ENCODE measurements at regions not wholly inside any gene's neighbourhood (a gene's known extent, or its start where the extent isn't known, plus 50 kb on each side); places are given as distances from the start of the nearest gene placed in this dataset.

DNA sequence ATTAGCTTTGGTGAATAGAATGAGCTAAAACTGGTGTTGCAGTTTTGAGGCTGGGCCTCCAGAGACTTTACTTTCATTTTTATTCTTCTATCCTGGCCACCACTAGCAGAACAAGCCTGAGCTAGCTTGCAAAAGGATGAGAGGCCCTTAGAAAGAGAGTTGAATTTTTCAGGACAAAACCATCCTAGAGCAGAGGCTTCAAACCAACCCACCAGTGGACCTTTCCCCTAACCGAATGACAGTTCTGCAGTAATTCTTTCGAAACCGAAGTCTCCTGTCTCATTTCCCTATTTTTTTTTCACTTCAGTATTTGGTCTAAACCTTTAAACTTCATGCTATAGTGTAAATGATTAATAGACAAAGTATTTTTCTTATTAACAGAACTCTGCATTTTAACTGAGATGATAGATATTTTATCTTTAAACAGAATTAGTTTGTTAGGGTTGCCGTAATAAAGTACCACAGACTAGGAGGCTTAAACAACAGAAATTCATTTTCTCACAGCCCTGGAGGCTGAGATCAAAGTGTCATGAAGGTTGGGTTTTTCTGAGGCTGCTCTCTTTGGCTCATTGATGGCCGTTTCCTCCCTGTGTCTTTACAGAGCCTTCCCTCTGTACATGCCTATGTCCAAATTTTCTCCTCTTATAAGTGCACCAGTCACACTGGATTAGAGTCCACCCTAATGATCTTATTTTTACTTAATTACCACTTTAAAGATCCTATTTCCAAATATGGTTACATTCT, 80.6 kb upstream of the PAK5 start:
- DNase-seq (ENCODE audit: low read depth): no peak

DNA sequence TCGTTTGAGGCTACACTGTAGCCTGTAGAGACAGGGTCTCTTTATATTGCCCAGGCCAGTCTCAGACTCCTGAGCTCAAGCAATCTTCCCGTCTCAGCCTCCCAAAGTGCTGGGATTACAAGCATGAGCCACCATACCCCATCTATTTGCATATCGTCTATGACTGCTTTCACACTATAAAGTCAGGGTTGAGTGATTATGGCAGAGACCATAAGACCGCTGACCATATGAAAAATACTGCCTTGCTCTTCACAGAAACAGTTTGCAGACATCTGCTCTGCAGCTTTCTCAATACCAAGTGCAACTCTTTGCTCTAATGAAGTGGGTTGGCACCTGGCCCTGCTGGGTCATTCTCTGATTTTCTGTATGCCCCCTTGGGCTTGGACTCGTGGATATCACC, 79.5 kb upstream of the PAK5 start:
- no peak for DNase-seq (ENCODE audit: low read depth)

DNA sequence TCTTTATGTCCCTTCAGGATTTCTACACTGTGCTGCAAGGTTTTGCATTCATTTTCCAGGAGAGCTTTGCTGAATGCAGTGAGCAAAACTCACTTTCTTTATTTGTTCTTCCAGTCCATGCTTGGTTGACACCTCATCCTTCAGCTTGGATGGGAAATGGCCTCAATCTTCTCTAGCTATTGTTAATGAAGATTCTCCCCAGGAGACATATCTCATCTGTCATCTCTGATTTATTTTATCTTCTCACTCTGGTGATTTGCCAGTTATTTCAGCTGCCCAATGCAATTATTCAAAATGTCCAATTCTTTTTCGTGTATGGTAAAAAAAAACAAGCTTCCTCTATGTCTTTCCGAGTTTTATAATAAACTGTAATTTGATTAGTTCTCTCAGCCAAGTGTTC, 77.9 kb upstream of the PAK5 start:
- no peak for DNase-seq (ENCODE audit: low read depth)

DNA sequence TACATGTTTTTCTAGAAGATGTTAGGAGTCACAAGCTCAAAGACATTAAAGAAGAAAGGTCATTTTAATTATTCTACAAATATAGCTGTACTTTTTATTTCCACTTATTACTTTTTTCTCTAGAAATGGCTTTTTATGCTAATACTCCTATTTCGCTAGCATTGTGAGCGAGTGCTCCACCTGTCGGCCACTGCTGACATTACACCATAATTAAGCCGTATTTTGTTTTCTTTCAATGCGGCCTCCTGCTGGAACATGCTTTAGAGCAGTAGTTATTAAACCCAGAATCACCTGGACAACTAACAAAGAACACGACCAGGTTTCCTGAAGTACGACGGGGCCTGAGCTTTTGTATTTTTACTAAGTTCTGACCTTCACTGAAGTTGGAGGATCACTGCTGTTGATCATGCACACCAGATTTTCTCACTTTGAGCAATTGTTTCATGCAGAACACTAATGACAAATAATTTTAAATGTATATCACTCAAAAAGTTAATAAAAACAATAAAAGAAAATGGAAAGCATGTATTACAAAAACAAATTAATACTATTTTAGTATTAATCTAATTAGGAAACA, 74.1 kb upstream of the PAK5 start:
- DNase-seq (ENCODE audit: low read depth): peak; percentile 24

DNA sequence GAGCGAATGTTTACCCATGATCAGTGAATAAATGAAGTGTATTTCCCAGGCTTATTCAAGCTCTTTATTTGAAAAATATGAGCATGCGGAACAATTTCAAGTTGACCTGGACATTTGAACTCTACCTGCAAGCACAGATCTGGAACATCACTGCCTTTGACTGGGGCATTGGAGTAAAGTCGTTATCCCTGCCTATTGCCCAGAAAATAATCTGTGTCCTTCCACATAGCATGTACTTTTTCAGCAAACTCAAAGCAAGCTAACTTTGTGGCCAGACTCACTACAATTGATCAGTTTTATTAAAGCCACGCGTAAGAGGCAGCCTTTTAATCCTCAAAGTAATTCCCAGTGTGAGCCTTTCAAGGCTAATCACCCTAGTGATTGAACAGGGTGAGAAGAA, 73.4 kb upstream of the PAK5 start:
- DNase-seq (ENCODE audit: low read depth): no peak

DNA sequence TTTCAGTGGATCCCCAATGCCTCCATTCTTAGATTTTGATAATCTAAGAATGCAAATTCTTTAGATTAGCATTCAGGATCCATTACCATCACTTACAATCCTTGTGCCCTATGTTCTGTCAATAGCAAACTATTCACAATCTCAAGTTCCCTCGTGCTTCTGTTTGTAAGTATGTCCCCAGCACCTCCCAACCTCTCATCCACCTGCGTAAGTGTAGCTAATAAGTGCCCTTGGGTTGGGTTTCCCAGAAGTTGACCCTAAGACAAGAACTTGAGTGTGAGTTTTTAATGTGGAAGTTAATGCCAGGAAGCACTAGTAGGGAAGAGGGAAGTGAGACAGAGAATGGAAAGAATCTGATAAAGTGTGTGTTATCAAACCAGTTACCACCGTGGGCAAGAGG, 72.6 kb upstream of the PAK5 start:
- no peak for DNase-seq (ENCODE audit: low read depth)

DNA sequence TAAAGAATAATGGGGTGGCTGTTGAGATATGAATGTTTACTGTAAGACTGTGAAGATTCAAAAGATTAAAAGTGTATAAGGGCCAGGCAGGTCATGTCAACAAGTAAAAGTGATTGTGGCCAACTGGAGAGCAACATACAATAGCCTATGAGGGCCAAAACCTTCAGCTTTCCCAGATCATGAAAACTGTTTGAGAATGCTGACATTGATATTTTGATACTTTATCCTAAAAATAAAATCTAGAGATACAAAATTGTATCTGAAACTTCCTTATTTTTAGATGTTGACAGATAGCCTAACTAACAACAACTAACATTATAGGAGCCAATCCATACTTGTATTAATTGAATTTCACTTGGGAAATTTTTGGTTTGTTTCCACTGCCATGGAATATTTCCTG, 70.3 kb upstream of the PAK5 start:
- no peak for DNase-seq (ENCODE audit: low read depth)

DNA sequence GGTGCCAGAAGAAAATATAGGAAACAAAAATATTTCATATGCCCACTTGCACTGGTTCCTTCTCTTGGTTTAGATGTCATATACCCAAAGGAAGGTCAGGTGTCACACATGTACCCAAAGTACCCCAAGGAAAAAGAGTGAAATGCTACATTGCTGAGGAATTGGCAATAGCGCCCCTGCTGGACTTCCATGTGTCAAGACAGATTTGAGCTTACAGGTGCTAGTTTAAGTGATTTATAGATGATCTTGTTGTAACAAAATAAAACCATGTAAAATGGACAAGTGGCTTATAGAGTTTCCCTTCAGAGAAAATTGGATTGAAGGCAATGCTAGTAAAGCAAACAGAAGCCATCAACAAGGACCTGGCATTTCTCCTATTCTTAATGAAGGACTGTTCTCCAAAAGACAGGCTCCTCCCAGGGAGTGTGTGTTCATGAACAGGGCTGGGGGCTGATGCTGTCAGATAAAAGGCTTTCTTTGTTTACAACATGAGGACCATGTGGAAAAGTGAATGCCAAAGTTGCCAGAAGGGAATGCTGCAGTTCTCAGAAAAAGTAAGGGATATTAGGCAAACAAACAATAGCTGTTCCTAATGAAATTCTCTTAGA, 64.3 kb upstream of the PAK5 start:
- no peak for DNase-seq (ENCODE audit: low read depth)

DNA sequence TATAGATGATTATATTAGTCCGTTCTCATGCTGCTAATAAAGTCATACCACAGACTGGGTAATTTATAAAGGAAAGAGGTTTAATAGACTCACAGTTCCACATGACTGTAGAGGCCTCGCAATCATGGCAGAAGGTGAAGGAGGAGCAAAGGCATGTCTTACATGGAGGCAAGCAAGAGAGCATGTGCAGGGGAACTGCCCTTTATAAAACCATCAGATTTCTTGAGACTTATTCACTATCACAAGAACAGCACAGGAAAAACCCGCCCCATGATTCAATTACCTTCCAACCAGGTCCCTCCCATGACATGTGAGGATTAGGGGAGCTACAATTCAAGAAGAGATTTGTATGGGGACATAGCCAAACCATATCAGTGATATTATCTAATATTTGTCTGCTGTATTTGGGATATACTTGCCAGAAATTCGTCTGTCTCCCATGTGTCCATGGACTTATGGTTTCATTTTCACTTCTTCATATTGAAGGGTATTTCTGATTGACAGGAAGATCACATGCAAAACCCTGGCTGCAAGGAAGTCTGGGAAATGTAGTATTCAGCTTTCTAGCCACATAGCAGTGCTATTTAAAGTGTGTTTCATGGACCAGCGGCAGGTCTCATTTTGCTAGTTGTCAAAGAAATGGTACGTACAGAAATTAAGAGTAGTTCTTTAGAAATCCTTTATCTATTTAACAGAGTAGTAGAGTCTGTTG, 50.5 kb upstream of the PAK5 start:
- no peak for DNase-seq (ENCODE audit: low read depth)

All from stromal cell of bone marrow (primary cell).